Muscle of leg (tissue), 3 donors: ENCODE measurements at regions not wholly inside any gene's neighbourhood (a gene's known extent, or its start where the extent isn't known, plus 50 kb on each side); places are given as distances from the start of the nearest gene placed in this dataset.

ENCODE experiments used
- DNase-seq: peaks from one replicate; pipeline ENCODE4 v3.0.0; 2013
- H3K27ac ChIP-seq: one replicate; pipeline ENCODE4 v1.5.1; 2013; ENCODE audit warnings: mild to moderate bottlenecking, low read length, control low read depth
- H3K27me3 ChIP-seq: one replicate; pipeline ENCODE4 v1.6.1; 2013; ENCODE audit warnings: low read length; ENCODE audit not compliant: control insufficient read depth, insufficient read depth
- H3K36me3 ChIP-seq: one replicate; pipeline ENCODE4 v1.6.1; 2013; ENCODE audit warnings: low read length; ENCODE audit not compliant: control insufficient read depth, insufficient read depth
- H3K4me1 ChIP-seq: one replicate; pipeline ENCODE4 v1.6.1; 2013; ENCODE audit warnings: low read length; ENCODE audit not compliant: control insufficient read depth, insufficient read depth
- H3K4me3 ChIP-seq: one replicate; pipeline ENCODE4 v1.5.1; 2013; ENCODE audit warnings: low read length, control low read depth
- H3K9me3 ChIP-seq: replicated peaks from 2 replicates; pipeline ENCODE4 v1.6.1; 2013; ENCODE audit warnings: low read depth, low read length; ENCODE audit not compliant: control insufficient read depth
- WGBS: methylation state at CpG from one replicate; pipeline ENCODE4 v1.1.5; 2013; ENCODE audit warnings: missing lambda C conversion rate; ENCODE audit not compliant: insufficient coverage; 5-methylcytosine and 5-hydroxymethylcytosine counted together

- peaks cover 23% of the 10 kb centered on the region for H3K4me1 ChIP-seq
- H3K27ac ChIP-seq, result no peak overlapping the region
- H3K4me3 ChIP-seq, result no peak overlapping the region
- WGBS, result 27% methylated on average over 10 of the region's 13 CpGs
- no peaks in the 10 kb centered on the region for H3K9me3 ChIP-seq
- H3K36me3 ChIP-seq, result no peaks in the 10 kb centered on the region
- peaks cover 25% of the 10 kb centered on the region for H3K27me3 ChIP-seq
- no peak for DNase-seq
Observed at GRCh38 chr9:134967547-134967930, 49.8 kb upstream of the FCN1 start.

GRCh38 chr9:134968011-134968822, 50.5 kb upstream of the FCN1 start:
- Histone ChIP-seq H3K4me3 (no peak overlapping the region), H3K27ac (no peak overlapping the region), H3K36me3 (no peaks in the 10 kb centered on the region), H3K9me3 (no peaks in the 10 kb centered on the region), H3K4me1 (peaks cover 23% of the 10 kb centered on the region), H3K27me3 (peaks cover 29% of the 10 kb centered on the region)
- WGBS, result 41% methylated on average over 14 of the region's 18 CpGs
- DNase-seq, result peak; percentile 84

GRCh38 chr9:134968823-134969090, 51.0 kb upstream of the FCN1 start:
- H3K27ac ChIP-seq, result no peak overlapping the region
- no peaks in the 10 kb centered on the region for H3K36me3 ChIP-seq
- no peak for DNase-seq
- no peaks in the 10 kb centered on the region for H3K9me3 ChIP-seq
- 41% methylated on average over 3 of the region's 3 CpGs for WGBS
- peaks cover 23% of the 10 kb centered on the region for H3K4me1 ChIP-seq
- H3K4me3 ChIP-seq, result no peak overlapping the region
- peaks cover 29% of the 10 kb centered on the region for H3K27me3 ChIP-seq

- WGBS, result 86% methylated on average over 12 of the region's 15 CpGs
- Histone ChIP-seq H3K27ac (no peak overlapping the region), H3K4me1 (peaks cover 23% of the 10 kb centered on the region), H3K27me3 (peaks cover 25% of the 10 kb centered on the region), H3K9me3 (no peaks in the 10 kb centered on the region), H3K36me3 (no peaks in the 10 kb centered on the region), H3K4me3 (no peak overlapping the region)
- DNase-seq, result peak; percentile 33
Observed at GRCh38 chr9:134969156-134970045, 51.7 kb upstream of the FCN1 start.

GRCh38 chr9:134970198-134970597, 52.5 kb upstream of the FCN1 start:
- H3K9me3 ChIP-seq, result no peaks in the 10 kb centered on the region
- DNase-seq, result no peak
- 93% methylated on average over 6 of the region's 6 CpGs for WGBS
- no peaks in the 10 kb centered on the region for H3K36me3 ChIP-seq
- no peak overlapping the region for H3K4me3 ChIP-seq
- no peak overlapping the region for H3K27ac ChIP-seq
- H3K27me3 ChIP-seq, result peaks cover 25% of the 10 kb centered on the region
- peaks cover 23% of the 10 kb centered on the region for H3K4me1 ChIP-seq

- Histone ChIP-seq H3K36me3 (no peaks in the 10 kb centered on the region), H3K27me3 (peaks cover 22% of the 10 kb centered on the region), H3K9me3 (no peaks in the 10 kb centered on the region), H3K27ac (no peak overlapping the region), H3K4me1 (peaks cover 23% of the 10 kb centered on the region), H3K4me3 (no peak overlapping the region)
- no peak for DNase-seq
- 14% methylated on average over 1 of the region's 7 CpGs for WGBS
Observed at GRCh38 chr9:134970719-134971118, 53.0 kb upstream of the FCN1 start.

- Histone ChIP-seq H3K9me3 (no peaks in the 10 kb centered on the region), H3K4me3 (no peak overlapping the region), H3K4me1 (peaks cover 23% of the 10 kb centered on the region), H3K27me3 (peaks cover 22% of the 10 kb centered on the region), H3K36me3 (no peaks in the 10 kb centered on the region), H3K27ac (no peak overlapping the region)
- no peak for DNase-seq
- 79% methylated on average over 7 of the region's 7 CpGs for WGBS
Observed at GRCh38 chr9:134971196-134971595, 53.5 kb upstream of the FCN1 start.

GRCh38 chr9:134971696-134972095, 54.0 kb upstream of the FCN1 start:
- Histone ChIP-seq H3K4me1 (peaks cover 23% of the 10 kb centered on the region), H3K27me3 (peaks cover 22% of the 10 kb centered on the region), H3K36me3 (no peaks in the 10 kb centered on the region), H3K9me3 (no peaks in the 10 kb centered on the region), H3K4me3 (no peak overlapping the region), H3K27ac (no peak overlapping the region)
- DNase-seq, result no peak
- 70% methylated on average over 2 of the region's 4 CpGs for WGBS

- DNase-seq, result no peak
- H3K36me3 ChIP-seq, result no peaks in the 10 kb centered on the region
- H3K9me3 ChIP-seq, result no peaks in the 10 kb centered on the region
- H3K4me3 ChIP-seq, result no peak overlapping the region
- H3K4me1 ChIP-seq, result peaks cover 19% of the 10 kb centered on the region
- no peak overlapping the region for H3K27ac ChIP-seq
- H3K27me3 ChIP-seq, result peaks cover 22% of the 10 kb centered on the region
- 90% methylated on average over 7 of the region's 9 CpGs for WGBS
Observed at GRCh38 chr9:134972140-134972539, 54.4 kb upstream of the FCN1 start.

GRCh38 chr9:134975253-134975652, 57.5 kb upstream of the FCN1 start:
- no peak for DNase-seq
- Histone ChIP-seq H3K4me3 (no peak overlapping the region), H3K27ac (no peak overlapping the region), H3K36me3 (no peaks in the 10 kb centered on the region), H3K9me3 (no peaks in the 10 kb centered on the region), H3K27me3 (peaks cover 13% of the 10 kb centered on the region), H3K4me1 (no peaks in the 10 kb centered on the region)
- no CpG with 5 or more reads among the region's 1 CpG for WGBS
